Omental fat pad (tissue), 3 donors: ENCODE measurements at regions not wholly inside any gene's neighbourhood (a gene's known extent, or its start where the extent isn't known, plus 50 kb on each side); places are given as distances from the start of the nearest gene placed in this dataset.

Source experiments
- ATAC-seq: fragments of 150-250 bp; one replicate; pipeline ENCODE4 v1.9.1; 2016; ENCODE audit warnings: mild to moderate bottlenecking, moderate library complexity; ENCODE audit not compliant: low FRiP score
- DNase-seq: peaks from one replicate; pipeline ENCODE4 v3.0.0-alpha.2; 2019; ENCODE audit warnings: low spot score
- CTCF ChIP-seq, 3 donors: fragments of 450-650 bp; IDR thresholded peaks; one replicate each; pipeline ENCODE4 v1.5.1; 2016 to 2017; ENCODE audit warnings: antibody characterized with exemption in 3 of 3, mild to moderate bottlenecking in 3 of 3, moderate library complexity in 2 of 3

DNA sequence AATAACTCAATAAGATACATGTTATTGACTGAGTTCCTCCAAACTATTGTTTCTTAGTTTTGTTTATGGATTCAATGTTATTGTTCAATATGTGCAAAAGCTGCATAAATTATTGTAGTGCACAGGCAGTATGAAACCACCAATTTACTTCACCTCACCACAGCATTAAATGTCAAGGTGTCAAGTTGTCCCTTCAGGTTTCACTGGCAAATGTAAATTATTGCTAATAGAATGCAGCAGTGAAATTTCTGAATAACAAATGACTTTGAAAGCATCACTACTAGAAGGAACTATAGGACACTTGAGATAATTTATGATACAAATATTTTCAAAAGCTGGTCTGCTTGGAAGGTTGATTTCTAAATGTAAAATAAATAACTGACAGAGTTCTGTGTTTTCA is 116.4 kb upstream of the PTPRD start:
- no peak for ATAC-seq
- no peak for DNase-seq
- TF ChIP-seq CTCF (IDR thresholded peaks at IDR 0.05), result no peak

- no peak for TF ChIP-seq CTCF (IDR thresholded peaks at IDR 0.05)
- DNase-seq, result no peak
- no peak for ATAC-seq
Observed at GRCh38 chr9:10744669-10745068, 131.9 kb upstream of the PTPRD start.

- no peak for TF ChIP-seq CTCF (IDR thresholded peaks at IDR 0.05)
- DNase-seq (no peak), ATAC-seq (no peak)
Observed at GRCh38 chr9:10753474-10753873, 140.7 kb upstream of the PTPRD start.

- no peak for TF ChIP-seq CTCF (IDR thresholded peaks at IDR 0.05)
- DNase-seq (no peak), ATAC-seq (no peak)
Observed at GRCh38 chr9:10764481-10764880, 151.7 kb upstream of the PTPRD start.

GRCh38 chr9:10773136-10773535 is 160.3 kb upstream of the PTPRD start:
- DNase-seq (no peak), ATAC-seq (no peak)
- TF ChIP-seq CTCF (IDR thresholded peaks at IDR 0.05), result no peak

DNA sequence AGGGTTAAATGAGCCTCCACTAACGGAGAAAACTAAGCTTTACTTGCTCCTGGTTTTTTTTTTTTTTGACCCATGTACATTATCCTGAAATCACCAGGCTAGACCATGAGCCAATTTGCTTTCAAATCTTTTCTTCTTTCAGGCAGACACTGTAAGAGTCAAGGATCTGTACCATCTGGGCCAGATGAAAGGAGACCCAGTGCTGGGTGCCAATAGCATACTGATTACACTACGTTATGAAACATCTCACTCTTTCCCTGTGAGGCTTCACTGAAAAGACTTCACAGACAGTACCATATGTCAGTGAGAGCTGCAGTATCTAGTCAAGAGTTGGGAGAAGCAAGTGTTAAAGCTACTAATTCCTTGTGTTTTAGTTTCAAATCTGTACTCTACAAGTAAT is 161.2 kb upstream of the PTPRD start:
- no peak for TF ChIP-seq CTCF (IDR thresholded peaks at IDR 0.05)
- ATAC-seq (no peak), DNase-seq (no peak)

DNA sequence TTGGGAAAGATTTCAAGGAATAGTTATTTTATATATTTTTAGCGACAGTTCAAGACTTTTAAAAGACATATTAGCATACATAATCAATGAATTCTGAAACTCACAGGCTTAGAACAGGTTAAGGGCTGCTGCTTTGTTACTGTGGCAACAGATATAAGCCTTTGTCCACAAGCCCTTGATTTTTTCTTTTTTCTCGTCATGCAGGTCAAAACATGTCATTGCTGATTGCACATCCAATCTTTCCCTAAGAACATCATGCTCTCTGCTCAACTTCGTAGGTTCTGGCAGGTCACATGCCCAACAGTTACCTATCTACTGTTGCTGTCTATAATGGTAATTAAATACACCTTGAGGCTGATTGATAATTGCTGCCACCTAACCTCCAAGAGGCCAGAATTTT is 172.5 kb upstream of the PTPRD start:
- no peak for DNase-seq
- no peak for TF ChIP-seq CTCF (IDR thresholded peaks at IDR 0.05)
- ATAC-seq, result no peak
